Epithelial cell of esophagus (primary cell): ENCODE measurements at regions not wholly inside any gene's neighbourhood (a gene's known extent, or its start where the extent isn't known, plus 50 kb on each side); places are given as distances from the start of the nearest gene placed in this dataset.
A peak's percentile ranks its signal among the peaks of the same experiment; 100 is the strongest.

Experiments used
- DNase-seq: peaks from one replicate; pipeline ENCODE4 v3.0.0; 2010; ENCODE audit warnings: low read depth
- H3K4me3 ChIP-seq: 2 replicates; pipeline ENCODE4 v1.5.1; 2011; ENCODE audit warnings: mild to moderate bottlenecking, low read length, control low read depth
- CTCF ChIP-seq: IDR thresholded peaks from 2 replicates; pipeline ENCODE4 v1.5.1; 2011; ENCODE audit warnings: low read depth, mild to moderate bottlenecking, low read length, control low read depth, inconsistent platforms; ENCODE audit not compliant: insufficient read depth; ENCODE audit errors: missing control alignments

GRCh38 chr7:46533946-46534345 is 612.9 kb upstream of the IGFBP3 start:
- TF ChIP-seq CTCF = no peak
- DNase-seq = no peak
- H3K4me3 ChIP-seq = no peak overlapping the region

- no peak overlapping the region for H3K4me3 ChIP-seq
- DNase-seq = peak; percentile 52
- TF ChIP-seq CTCF = no peak
Measured at GRCh38 chr7:46532571-46532970, 611.5 kb upstream of the IGFBP3 start.

GRCh38 chr7:46530081-46530750 is 609.1 kb upstream of the IGFBP3 start:
- no peak for DNase-seq
- H3K4me3 ChIP-seq = no peak overlapping the region
- no peak for TF ChIP-seq CTCF

DNA sequence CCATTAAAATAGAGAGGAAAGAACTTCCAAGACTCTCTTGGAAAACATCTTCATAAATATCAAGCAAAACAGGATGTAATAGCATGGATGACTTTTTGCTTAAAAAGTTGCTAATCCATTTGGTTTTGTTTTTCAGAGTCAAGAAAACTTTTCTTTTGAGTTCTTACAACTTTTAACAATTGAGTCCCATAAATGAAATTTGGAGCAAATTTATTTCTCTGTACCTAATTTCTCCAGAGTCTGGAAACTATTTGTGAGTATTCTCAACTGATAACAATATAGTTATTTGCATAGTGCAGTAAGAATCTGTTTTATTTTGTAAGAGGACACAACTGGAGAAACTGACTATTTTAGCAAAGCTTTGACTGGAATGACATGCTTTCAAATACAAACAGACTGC is 606.3 kb upstream of the IGFBP3 start:
- no peak for DNase-seq
- H3K4me3 ChIP-seq = no peak overlapping the region
- TF ChIP-seq CTCF = no peak

DNA sequence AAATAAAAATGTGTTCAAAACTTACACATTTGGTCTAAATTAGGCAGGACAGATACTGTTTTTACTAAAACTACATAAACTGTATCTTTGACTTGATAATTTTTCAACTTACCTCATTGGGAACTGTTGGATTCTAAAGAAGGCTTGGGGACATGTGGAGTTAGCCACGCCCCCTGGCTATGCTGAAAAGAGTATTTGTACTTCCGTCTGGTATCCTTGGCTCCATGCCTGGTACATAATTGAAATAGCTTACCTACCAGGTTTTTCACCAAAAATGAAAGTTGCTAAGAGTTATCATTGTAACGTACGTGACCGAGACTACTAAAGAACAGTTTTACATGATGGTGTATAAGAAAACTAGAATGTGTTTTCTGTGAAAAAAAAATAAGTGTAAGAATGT is 604.8 kb upstream of the IGFBP3 start:
- DNase-seq = peak; percentile 39
- TF ChIP-seq CTCF = no peak
- H3K4me3 ChIP-seq = no peak overlapping the region

GRCh38 chr7:46524350-46524749 is 603.3 kb upstream of the IGFBP3 start:
- H3K4me3 ChIP-seq = no peak overlapping the region
- DNase-seq = no peak
- no peak for TF ChIP-seq CTCF

DNA sequence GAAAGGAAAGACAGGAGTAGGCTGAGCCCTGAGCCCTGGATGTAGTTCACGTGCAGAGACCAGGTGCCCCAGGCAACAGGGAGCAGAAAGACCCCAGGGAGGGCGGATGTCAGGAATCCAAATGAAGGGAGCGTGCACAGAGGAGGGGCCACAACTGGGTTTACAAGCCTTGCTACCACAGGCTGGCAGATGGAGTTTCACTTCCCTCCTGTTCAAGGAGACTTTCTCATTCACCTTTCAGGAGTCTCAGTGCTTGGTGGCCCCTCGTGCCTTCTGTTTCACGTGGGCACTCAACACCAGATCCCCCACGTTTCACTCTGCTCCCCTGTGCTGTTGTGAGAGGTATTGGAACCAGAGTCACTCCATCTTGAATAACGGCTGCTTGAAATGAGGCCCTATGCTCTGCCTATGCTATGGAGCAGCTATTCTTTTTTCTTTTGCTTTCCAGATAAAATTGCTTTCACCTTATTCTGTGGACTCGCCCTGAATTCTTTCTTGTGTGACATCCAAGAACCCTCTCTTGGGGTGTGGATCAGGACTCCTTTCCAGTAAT is 601.4 kb upstream of the IGFBP3 start:
- H3K4me3 ChIP-seq = no peak overlapping the region
- TF ChIP-seq CTCF = no peak
- no peak for DNase-seq
